ENCODE measurements at regions not wholly inside any gene's neighbourhood (a gene's known extent, or its start where the extent isn't known, plus 50 kb on each side); places are given as distances from the start of the nearest gene placed in this dataset.

GRCh38 chr19:32196690-32197420 is 148.6 kb upstream of the ZNF507 start:
- no peak for TF ChIP-seq CTCF (IDR thresholded peaks at IDR 0.05; ENCODE audit: poor library complexity)
- TF ChIP-seq EZH2 (IDR thresholded peaks at IDR 0.05; ENCODE audit: borderline replicate concordance): no peak
- no peak for TF ChIP-seq EZH2phosphoT487 (IDR thresholded peaks at IDR 0.05; ENCODE audit: low read depth, severe bottlenecking, unreplicated experiment)
